Kidney epithelial cell (primary cell): ENCODE measurements at regions not wholly inside any gene's neighbourhood (a gene's known extent, or its start where the extent isn't known, plus 50 kb on each side); places are given as distances from the start of the nearest gene placed in this dataset.

Source experiments
- DNase-seq: peaks from one replicate; pipeline ENCODE4 v3.0.0-alpha.2; 2010; ENCODE audit warnings: low read depth
- H3K27me3 ChIP-seq: 2 replicates; pipeline ENCODE4 v1.6.0; 2011; ENCODE audit warnings: low read length; ENCODE audit not compliant: control insufficient read depth, insufficient read depth
- H3K36me3 ChIP-seq: 2 replicates; pipeline ENCODE4 v1.5.1; 2011; ENCODE audit warnings: low read length; ENCODE audit not compliant: control insufficient read depth, insufficient read depth
- H3K4me3 ChIP-seq: 2 replicates; pipeline ENCODE4 v1.5.1; 2011; ENCODE audit warnings: low read depth, mild to moderate bottlenecking, control low read depth, low read length
- TF ChIP-seq, protein P1 (sequence below): IDR thresholded peaks from 2 replicates; pipeline ENCODE4 v1.5.1; 2011; ENCODE audit warnings: mild to moderate bottlenecking, moderate library complexity, low read length, control low read depth, inconsistent platforms; ENCODE audit not compliant: insufficient read depth, poor library complexity, severe bottlenecking

DNA sequence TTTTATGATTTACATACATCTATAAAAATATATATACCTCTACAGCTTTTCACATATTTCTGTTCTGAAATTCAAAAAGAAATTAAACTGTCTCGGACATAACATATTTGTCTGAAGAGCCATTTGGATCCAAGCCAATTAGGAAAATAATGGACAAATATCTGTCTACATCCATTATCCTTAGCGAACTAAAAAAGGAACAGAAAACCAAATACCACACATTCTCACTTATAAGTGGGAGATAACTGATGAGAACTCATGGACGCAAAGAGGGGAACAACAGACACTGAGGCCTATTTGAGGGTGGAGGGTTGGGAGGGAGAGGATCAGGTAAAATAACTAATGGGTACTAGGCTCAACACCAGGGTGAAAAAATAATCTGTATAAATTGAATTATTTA is 829.4 kb upstream of the ALCAM start:
- DNase-seq = no peak
- Histone ChIP-seq H3K36me3 (no peaks in the 10 kb centered on the region), H3K4me3 (no peak overlapping the region), H3K27me3 (no peaks in the 10 kb centered on the region)
- TF ChIP-seq, protein P1, sequence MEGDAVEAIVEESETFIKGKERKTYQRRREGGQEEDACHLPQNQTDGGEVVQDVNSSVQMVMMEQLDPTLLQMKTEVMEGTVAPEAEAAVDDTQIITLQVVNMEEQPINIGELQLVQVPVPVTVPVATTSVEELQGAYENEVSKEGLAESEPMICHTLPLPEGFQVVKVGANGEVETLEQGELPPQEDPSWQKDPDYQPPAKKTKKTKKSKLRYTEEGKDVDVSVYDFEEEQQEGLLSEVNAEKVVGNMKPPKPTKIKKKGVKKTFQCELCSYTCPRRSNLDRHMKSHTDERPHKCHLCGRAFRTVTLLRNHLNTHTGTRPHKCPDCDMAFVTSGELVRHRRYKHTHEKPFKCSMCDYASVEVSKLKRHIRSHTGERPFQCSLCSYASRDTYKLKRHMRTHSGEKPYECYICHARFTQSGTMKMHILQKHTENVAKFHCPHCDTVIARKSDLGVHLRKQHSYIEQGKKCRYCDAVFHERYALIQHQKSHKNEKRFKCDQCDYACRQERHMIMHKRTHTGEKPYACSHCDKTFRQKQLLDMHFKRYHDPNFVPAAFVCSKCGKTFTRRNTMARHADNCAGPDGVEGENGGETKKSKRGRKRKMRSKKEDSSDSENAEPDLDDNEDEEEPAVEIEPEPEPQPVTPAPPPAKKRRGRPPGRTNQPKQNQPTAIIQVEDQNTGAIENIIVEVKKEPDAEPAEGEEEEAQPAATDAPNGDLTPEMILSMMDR = no peak

DNA sequence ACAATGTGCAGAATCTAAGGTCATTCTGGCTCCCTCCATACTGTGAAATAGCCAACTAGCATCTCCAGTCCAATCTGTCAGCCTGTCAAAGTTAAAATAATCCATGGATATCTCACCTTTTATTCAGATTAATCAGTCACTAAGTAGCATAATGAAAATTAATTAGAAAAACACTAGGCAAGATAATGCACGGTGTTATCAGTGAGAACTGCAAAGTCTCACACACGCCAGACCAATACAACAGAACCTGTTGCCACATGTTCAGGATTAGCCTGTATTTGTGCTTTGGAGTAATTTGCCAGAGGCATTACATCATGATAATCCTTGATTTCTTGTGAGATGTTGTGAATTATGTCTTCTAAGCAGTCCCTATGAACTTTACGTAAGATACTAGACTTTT is 820.4 kb upstream of the ALCAM start:
- Histone ChIP-seq H3K4me3 (no peak overlapping the region), H3K27me3 (no peaks in the 10 kb centered on the region), H3K36me3 (no peaks in the 10 kb centered on the region)
- TF ChIP-seq, protein P1 = no peak
- no peak for DNase-seq

DNA sequence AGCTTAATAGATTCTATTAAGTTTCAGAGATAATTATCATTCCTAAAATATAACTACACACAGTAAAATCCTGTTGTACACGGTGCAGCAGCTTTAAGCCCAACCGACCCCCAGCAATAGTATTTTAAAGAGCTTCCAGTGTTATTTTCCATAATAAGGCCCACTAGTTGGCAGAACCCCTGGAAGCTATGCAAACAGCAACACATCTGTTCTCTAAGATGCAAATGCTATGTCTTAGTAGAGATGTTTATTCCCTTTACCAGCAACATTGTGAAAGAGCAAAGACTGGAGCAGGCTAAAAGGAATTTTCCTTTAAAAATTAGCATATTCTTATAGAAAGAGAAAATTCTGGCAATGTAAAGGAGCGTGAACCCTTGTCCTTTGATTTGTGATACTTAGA is 819.7 kb upstream of the ALCAM start:
- Histone ChIP-seq H3K4me3 (no peak overlapping the region), H3K36me3 (no peaks in the 10 kb centered on the region), H3K27me3 (no peaks in the 10 kb centered on the region)
- no peak for DNase-seq
- TF ChIP-seq, protein P1 = no peak

DNA sequence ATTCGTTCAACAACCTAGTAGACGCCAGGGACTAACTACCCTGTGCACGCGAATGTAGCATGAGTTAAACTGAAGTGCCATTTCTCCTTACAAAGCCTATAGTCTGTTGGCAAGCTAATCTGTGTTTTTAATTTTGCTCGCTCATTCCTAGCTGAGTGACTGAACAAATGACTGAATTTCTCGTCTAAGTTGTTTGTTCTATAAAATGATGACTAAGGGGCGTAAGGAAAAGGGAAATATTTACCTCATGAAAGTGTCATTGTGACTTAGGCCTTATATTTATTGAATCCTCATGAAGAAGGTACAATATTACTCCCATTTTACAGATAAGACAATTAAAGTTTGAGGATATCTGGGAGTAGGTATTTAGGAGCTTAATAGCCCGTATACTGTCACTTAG is 818.3 kb upstream of the ALCAM start:
- DNase-seq = no peak
- TF ChIP-seq, protein P1 = no peak
- H3K4me3 ChIP-seq = no peak overlapping the region
- no peaks in the 10 kb centered on the region for H3K27me3 ChIP-seq
- H3K36me3 ChIP-seq = no peaks in the 10 kb centered on the region

DNA sequence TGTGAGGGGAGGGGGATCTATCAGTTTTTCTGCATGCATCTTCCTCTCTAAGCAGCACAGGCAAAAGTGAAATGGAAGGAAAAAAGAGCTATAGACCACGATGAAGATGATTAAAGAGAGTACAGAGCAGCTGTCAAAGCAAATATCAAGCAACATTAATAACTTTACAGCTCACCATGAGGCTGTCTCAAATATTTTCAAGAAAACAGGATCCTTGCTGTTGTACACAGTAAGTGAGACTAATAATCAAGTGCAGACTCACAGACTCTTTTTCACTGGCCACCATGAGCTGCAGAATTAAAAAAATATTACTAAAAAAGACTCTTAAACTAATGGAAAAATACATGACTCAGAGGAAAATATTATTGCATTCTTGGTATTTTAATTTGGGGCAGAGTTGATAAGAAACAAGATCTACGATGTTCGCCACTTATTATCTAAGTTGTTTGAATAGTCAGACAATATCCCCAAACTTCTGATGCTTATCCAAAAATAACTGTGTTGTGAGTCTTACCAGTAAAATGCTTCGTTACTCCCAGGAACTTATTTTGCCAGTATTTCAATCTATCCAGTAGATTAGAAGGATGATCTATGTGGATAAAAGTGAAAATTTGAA is 817.5 kb upstream of the ALCAM start:
- no peak for DNase-seq
- TF ChIP-seq, protein P1 = no peak

DNA sequence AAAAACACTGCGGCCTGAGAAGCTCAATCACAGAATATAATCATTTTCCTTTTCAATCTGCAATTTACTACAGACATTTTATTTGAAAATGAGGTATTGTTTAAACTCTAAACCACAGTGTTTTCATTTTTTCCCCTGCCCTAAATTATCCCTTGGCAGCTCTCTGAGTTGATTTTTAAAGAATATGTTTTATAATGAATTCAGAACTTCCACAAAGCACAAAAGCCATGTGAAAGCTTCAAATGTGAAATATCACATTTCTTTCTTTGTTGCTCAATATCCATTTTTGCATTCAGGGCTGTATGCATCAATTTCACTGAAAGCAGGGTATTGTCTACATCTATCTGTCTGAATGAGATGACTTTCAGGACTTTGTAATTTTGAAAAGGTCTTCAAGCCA is 813.6 kb upstream of the ALCAM start:
- TF ChIP-seq, protein P1 = no peak
- H3K27me3 ChIP-seq = no peaks in the 10 kb centered on the region
- H3K36me3 ChIP-seq = no peaks in the 10 kb centered on the region
- no peak overlapping the region for H3K4me3 ChIP-seq
- DNase-seq = no peak

More for the DNA sequence above, 817.5 kb upstream of the ALCAM start:
- Histone ChIP-seq H3K4me3 (no peak overlapping the region), H3K36me3 (no peaks in the 10 kb centered on the region), H3K27me3 (no peaks in the 10 kb centered on the region)
